Mesendoderm (in vitro differentiated cells): ENCODE measurements at regions not wholly inside any gene's neighbourhood (a gene's known extent, or its start where the extent isn't known, plus 50 kb on each side); places are given as distances from the start of the nearest gene placed in this dataset.

Source experiments
- DNase-seq: peaks from one replicate; pipeline ENCODE4 v3.0.0; 2013
- H2AK5ac ChIP-seq: 2 replicates; pipeline ENCODE4 v1.6.1; 2013; ENCODE audit warnings: low read length, inconsistent platforms
- H2BK120ac ChIP-seq: 2 replicates; pipeline ENCODE4 v1.6.1; 2013; ENCODE audit warnings: low read depth, mild to moderate bottlenecking, low read length, moderate library complexity, mixed read lengths
- H2BK15ac ChIP-seq: replicated peaks from 2 replicates; pipeline ENCODE4 v1.6.1; 2013; ENCODE audit warnings: low read depth, mild to moderate bottlenecking, moderate library complexity
- H2BK5ac ChIP-seq: 2 replicates; pipeline ENCODE4 v1.6.1; 2013; ENCODE audit warnings: low read length, inconsistent platforms
- H3K18ac ChIP-seq: 2 replicates; pipeline ENCODE4 v1.6.1; 2013; ENCODE audit warnings: mild to moderate bottlenecking, low read length, mixed read lengths
- H3K23ac ChIP-seq: one replicate; pipeline ENCODE4 v1.6.1; 2013; ENCODE audit warnings: low read length
- H3K27ac ChIP-seq: 2 replicates; pipeline ENCODE4 v1.5.1; 2013; ENCODE audit warnings: low read depth, mild to moderate bottlenecking, inconsistent platforms, low read length, moderate library complexity
- H3K27me3 ChIP-seq: 2 replicates; pipeline ENCODE4 v1.6.1; 2013; ENCODE audit warnings: low read length, control low read depth, mild to moderate bottlenecking, inconsistent platforms; ENCODE audit not compliant: insufficient read depth, poor library complexity
- H3K36me3 ChIP-seq: 2 replicates; pipeline ENCODE4 v1.6.1; 2013; ENCODE audit warnings: low read length, inconsistent platforms; ENCODE audit not compliant: control insufficient read depth, insufficient read depth
- H3K4ac ChIP-seq: one replicate; pipeline ENCODE4 v1.6.1; 2013; ENCODE audit warnings: low read depth, mild to moderate bottlenecking, low read length, moderate library complexity
- H3K4me1 ChIP-seq: 2 replicates; pipeline ENCODE4 v1.6.1; 2013; ENCODE audit warnings: low read depth, low read length, inconsistent platforms; ENCODE audit not compliant: control insufficient read depth
- H3K4me2 ChIP-seq: 2 replicates; pipeline ENCODE4 v1.6.1; 2013; ENCODE audit warnings: low read length
- H3K4me3 ChIP-seq: 2 replicates; pipeline ENCODE4 v1.5.1; 2013; ENCODE audit warnings: mild to moderate bottlenecking, low read length
- H3K56ac ChIP-seq: one replicate; pipeline ENCODE4 v1.6.1; 2013; ENCODE audit warnings: low read length
- H3K79me1 ChIP-seq: 2 replicates; pipeline ENCODE4 v1.6.1; 2013; ENCODE audit warnings: low read length, inconsistent platforms
- H3K79me2 ChIP-seq: 2 replicates; pipeline ENCODE4 v1.6.1; 2013; ENCODE audit warnings: mild to moderate bottlenecking, low read length; ENCODE audit not compliant: control insufficient read depth, insufficient read depth
- H3K9ac ChIP-seq: 2 replicates; pipeline ENCODE4 v1.6.1; 2013; ENCODE audit warnings: low read length, inconsistent platforms
- H4K5ac ChIP-seq: one replicate; pipeline ENCODE4 v1.6.1; 2013; ENCODE audit warnings: low read length
- H4K8ac ChIP-seq: one replicate; pipeline ENCODE4 v1.6.1; 2013; ENCODE audit warnings: low read depth, mild to moderate bottlenecking, control low read depth, low read length, moderate library complexity
- WGBS: extraction: QIAGEN DNeasy Blood & Tissue Kit; methylation state at CpG from one replicate; pipeline ENCODE4 v1.1.7; 2013; ENCODE audit warnings: low lambda C conversion rate, missing lambda C conversion rate; ENCODE audit not compliant: insufficient coverage; ENCODE audit errors: extremely low coverage; 5-methylcytosine and 5-hydroxymethylcytosine counted together

DNA sequence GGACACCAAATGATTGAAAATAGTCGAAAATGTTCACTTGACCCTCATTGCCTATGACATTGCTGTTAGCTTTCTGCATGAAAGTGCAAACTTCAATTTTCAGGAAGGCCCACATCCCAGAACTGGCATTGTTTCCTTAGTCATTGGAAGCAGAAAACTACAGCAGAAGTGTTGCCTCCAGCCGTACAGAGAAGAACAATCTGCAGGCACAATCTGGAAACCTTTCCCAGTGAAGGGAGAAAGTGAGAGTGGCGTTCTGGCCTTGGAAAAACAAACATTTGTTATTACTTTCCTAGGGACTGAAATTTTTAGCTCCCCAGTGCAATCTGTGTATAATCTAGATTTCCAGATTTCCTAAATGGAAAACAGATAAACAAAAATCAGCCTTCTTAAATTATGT is 529.5 kb upstream of the RBFOX1 start:
- Histone ChIP-seq H3K4me1 (no peaks in the 10 kb centered on the region), H3K79me1 (no peaks in the 10 kb centered on the region), H3K23ac (no peak overlapping the region), H2BK15ac (no peak overlapping the region), H3K9ac (no peak overlapping the region), H3K79me2 (no peaks in the 10 kb centered on the region), H4K8ac (no peak overlapping the region), H2BK5ac (no peak overlapping the region), H3K56ac (no peak overlapping the region), H2BK120ac (no peak overlapping the region), H3K36me3 (no peaks in the 10 kb centered on the region), H4K5ac (no peak overlapping the region), H2AK5ac (no peak overlapping the region), H3K4ac (no peak overlapping the region), H3K27ac (no peak overlapping the region), H3K18ac (no peak overlapping the region), H3K4me3 (no peak overlapping the region), H3K4me2 (no peak overlapping the region), H3K27me3 (no peaks in the 10 kb centered on the region)
- WGBS, result no CpG with 5 or more reads among the region's 3 CpGs
- DNase-seq, result no peak

GRCh38 chr16:6797223-6797622 is 535.4 kb upstream of the RBFOX1 start:
- H3K4me3 ChIP-seq, result no peak overlapping the region
- no peak overlapping the region for H2BK15ac ChIP-seq
- no peak overlapping the region for H2BK120ac ChIP-seq
- H3K4me2 ChIP-seq, result no peak overlapping the region
- H3K79me1 ChIP-seq, result no peaks in the 10 kb centered on the region
- H3K4me1 ChIP-seq, result no peaks in the 10 kb centered on the region
- no peak overlapping the region for H2BK5ac ChIP-seq
- H3K27ac ChIP-seq, result no peak overlapping the region
- H4K5ac ChIP-seq, result no peak overlapping the region
- no peak overlapping the region for H3K9ac ChIP-seq
- no peak overlapping the region for H2AK5ac ChIP-seq
- H3K18ac ChIP-seq, result no peak overlapping the region
- no peak overlapping the region for H3K4ac ChIP-seq
- no peak for DNase-seq
- H4K8ac ChIP-seq, result no peak overlapping the region
- no peak overlapping the region for H3K23ac ChIP-seq
- WGBS, result no CpG with 5 or more reads among the region's 6 CpGs
- H3K79me2 ChIP-seq, result no peaks in the 10 kb centered on the region
- no peaks in the 10 kb centered on the region for H3K27me3 ChIP-seq
- H3K36me3 ChIP-seq, result no peaks in the 10 kb centered on the region
- H3K56ac ChIP-seq, result no peak overlapping the region

DNA sequence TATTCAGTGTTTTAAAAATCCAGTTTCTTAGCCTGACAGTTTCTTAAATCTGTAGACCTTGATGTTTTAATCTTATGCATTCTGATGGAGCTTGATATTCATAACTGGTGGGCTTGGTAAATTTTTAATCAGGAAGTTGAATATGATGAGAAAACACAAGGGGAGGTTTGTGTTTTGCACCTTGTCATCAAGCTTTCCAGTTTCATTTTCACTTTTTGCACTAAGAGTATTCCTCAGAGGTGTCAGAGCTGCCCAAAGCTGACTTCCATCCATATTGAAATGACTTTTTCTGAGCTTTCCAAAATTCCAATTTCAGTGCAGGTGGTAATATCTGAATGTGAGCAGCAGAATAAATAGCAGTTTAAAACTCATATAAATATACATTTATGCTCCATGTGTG is 555.0 kb upstream of the RBFOX1 start:
- DNase-seq, result no peak
- Histone ChIP-seq H3K23ac (no peak overlapping the region), H3K56ac (no peak overlapping the region), H2BK5ac (no peak overlapping the region), H3K4ac (no peak overlapping the region), H2BK15ac (no peak overlapping the region), H3K79me1 (no peaks in the 10 kb centered on the region), H3K36me3 (no peaks in the 10 kb centered on the region), H2BK120ac (no peak overlapping the region), H4K5ac (no peak overlapping the region), H4K8ac (no peak overlapping the region), H3K4me2 (no peak overlapping the region), H2AK5ac (no peak overlapping the region), H3K27me3 (no peaks in the 10 kb centered on the region), H3K4me1 (no peaks in the 10 kb centered on the region), H3K4me3 (no peak overlapping the region), H3K79me2 (no peaks in the 10 kb centered on the region), H3K9ac (no peak overlapping the region), H3K27ac (no peak overlapping the region), H3K18ac (no peak overlapping the region)

- Histone ChIP-seq H4K8ac (no peak overlapping the region), H3K4ac (no peak overlapping the region), H3K4me1 (no peaks in the 10 kb centered on the region), H3K56ac (no peak overlapping the region), H3K36me3 (no peaks in the 10 kb centered on the region), H4K5ac (no peak overlapping the region), H2BK15ac (no peak overlapping the region), H3K79me1 (no peaks in the 10 kb centered on the region), H2AK5ac (no peak overlapping the region), H3K4me2 (no peak overlapping the region), H2BK5ac (no peak overlapping the region), H3K27me3 (no peaks in the 10 kb centered on the region), H3K18ac (no peak overlapping the region), H2BK120ac (no peak overlapping the region), H3K27ac (no peak overlapping the region), H3K23ac (no peak overlapping the region), H3K4me3 (no peak overlapping the region), H3K9ac (no peak overlapping the region), H3K79me2 (no peaks in the 10 kb centered on the region)
- no CpG with 5 or more reads among the region's 7 CpGs for WGBS
- DNase-seq, result no peak
These were observed 556.9 kb upstream of the RBFOX1 start for GRCh38 chr16:6775712-6776111.

- Histone ChIP-seq H2BK5ac (no peak overlapping the region), H3K23ac (no peak overlapping the region), H3K79me2 (no peaks in the 10 kb centered on the region), H3K4me1 (no peaks in the 10 kb centered on the region), H3K27me3 (no peaks in the 10 kb centered on the region), H2BK15ac (no peak overlapping the region), H3K36me3 (no peaks in the 10 kb centered on the region), H3K18ac (no peak overlapping the region), H2BK120ac (no peak overlapping the region), H3K9ac (no peak overlapping the region), H3K27ac (no peak overlapping the region), H3K4me3 (no peak overlapping the region), H2AK5ac (no peak overlapping the region), H3K4me2 (no peak overlapping the region), H4K5ac (no peak overlapping the region), H3K4ac (no peak overlapping the region), H3K79me1 (no peaks in the 10 kb centered on the region), H3K56ac (no peak overlapping the region), H4K8ac (no peak overlapping the region)
- no CpG with 5 or more reads among the region's 4 CpGs for WGBS
- DNase-seq, result no peak
These were observed 560.7 kb upstream of the RBFOX1 start for GRCh38 chr16:6771956-6772355.

DNA sequence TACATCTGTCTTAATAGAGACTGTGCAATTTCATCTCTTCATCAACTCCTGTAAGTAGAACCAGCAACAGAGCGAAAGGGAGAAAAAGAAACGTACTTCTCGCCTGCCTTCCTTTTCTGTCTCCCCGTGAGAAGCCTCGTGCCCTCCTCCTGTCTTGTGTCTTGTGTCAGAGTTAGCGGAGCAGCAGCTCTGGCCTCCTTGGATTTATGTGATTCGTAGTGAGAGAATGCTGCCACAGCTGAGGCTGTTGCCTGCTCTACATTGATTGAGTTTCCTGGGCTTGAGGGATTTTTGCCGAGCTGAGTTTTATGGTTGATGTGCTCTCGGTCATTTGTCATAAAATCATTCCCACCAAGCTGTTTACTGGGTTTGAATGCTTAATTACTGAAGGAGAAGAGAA is 579.1 kb upstream of the RBFOX1 start:
- no peak overlapping the region for H2AK5ac ChIP-seq
- no peak overlapping the region for H3K18ac ChIP-seq
- H2BK15ac ChIP-seq, result no peak overlapping the region
- H3K9ac ChIP-seq, result no peak overlapping the region
- H3K79me1 ChIP-seq, result no peaks in the 10 kb centered on the region
- no peak overlapping the region for H4K8ac ChIP-seq
- H3K36me3 ChIP-seq, result no peaks in the 10 kb centered on the region
- H2BK120ac ChIP-seq, result no peak overlapping the region
- DNase-seq, result peak; percentile 6
- WGBS, result no CpG with 5 or more reads among the region's 9 CpGs
- no peak overlapping the region for H3K23ac ChIP-seq
- H3K4ac ChIP-seq, result no peak overlapping the region
- no peak overlapping the region for H2BK5ac ChIP-seq
- no peak overlapping the region for H4K5ac ChIP-seq
- no peak overlapping the region for H3K56ac ChIP-seq
- no peak overlapping the region for H3K27ac ChIP-seq
- no peak overlapping the region for H3K4me2 ChIP-seq
- no peaks in the 10 kb centered on the region for H3K27me3 ChIP-seq
- no peaks in the 10 kb centered on the region for H3K4me1 ChIP-seq
- no peaks in the 10 kb centered on the region for H3K79me2 ChIP-seq
- no peak overlapping the region for H3K4me3 ChIP-seq
